T-helper 22 cell (primary cell): ENCODE measurements at regions not wholly inside any gene's neighbourhood (a gene's known extent, or its start where the extent isn't known, plus 50 kb on each side); places are given as distances from the start of the nearest gene placed in this dataset.

Experiments
- DNase-seq: peaks from one replicate; pipeline ENCODE4 v3.0.0-alpha.2; 2020; ENCODE audit warnings: low read depth

DNA sequence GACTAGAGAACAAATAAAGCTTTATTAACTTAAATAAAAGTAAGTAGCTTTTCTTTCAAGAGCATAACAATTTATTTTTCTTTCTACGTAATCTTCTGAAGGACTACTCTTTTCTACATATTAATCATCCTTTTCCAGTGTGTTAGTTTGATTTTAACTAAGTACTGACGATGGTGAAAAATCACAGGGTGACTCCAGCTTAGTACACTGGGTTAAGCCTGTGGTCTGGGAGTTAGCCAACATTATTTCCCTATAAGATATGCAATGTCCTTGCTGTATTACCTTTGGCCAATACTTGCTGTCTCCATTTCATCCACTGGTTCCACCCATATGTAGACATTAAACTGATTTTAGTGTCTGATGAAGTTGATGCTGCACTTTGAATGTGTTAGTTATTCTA is 508.6 kb upstream of the SUCLG2 start:
- DNase-seq = no peak

DNA sequence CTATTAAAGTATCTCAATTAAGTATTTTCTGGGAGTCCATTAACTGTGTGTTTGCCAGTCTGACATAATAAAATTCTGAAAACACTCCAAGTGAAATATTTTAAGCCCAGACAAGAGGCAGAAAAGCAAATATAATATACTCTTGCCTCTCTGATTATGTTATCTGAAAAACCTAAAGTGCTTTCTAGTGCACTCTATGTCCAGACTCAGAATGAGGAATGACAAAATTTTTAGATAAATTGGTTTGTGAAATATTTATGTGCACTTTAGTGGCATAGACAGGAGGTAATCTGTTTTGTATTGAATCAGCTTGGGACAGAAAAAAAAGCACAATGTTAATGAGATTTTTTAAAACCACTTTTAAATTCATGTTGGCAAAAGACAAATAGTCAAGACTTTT is 508.2 kb upstream of the SUCLG2 start:
- DNase-seq = no peak

DNA sequence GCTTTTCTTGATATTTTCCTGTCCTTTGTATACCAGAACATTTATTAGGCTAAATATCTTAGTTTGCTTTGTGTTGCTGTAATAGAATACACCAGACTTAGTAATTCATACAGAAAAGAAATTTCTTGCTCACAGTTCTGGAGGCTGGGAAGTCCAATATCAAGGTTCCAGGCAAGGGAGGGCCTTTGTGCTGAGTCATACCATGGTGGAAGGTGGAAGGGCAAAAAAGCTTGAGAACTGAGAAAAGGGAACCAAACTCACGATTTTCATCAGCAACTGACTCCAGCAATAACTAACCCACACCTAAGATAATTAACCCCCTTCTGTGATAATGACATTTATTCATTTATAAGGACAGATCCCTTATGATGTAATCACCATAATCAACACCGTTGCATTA is 496.9 kb upstream of the SUCLG2 start:
- DNase-seq = no peak

DNA sequence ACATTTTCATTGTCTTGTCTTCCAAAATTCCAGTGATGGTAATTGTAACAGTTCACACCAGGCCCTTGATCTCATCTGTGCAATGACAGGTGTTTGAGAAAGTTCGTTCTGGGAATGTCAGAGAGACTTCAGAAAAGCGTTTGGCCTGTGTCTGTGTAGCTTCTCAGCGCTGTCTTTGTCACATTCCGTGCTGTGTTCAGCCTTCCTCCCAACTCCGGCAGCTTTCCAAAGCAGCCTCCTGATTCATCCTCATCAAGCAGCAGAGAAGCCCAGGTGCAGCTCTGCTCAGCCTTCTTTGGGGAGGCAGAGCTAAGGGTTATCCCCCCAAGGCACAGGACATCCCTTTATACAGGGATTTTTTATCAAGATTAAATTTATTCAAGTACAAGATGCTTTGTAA is 494.0 kb upstream of the SUCLG2 start:
- DNase-seq = no peak

DNA sequence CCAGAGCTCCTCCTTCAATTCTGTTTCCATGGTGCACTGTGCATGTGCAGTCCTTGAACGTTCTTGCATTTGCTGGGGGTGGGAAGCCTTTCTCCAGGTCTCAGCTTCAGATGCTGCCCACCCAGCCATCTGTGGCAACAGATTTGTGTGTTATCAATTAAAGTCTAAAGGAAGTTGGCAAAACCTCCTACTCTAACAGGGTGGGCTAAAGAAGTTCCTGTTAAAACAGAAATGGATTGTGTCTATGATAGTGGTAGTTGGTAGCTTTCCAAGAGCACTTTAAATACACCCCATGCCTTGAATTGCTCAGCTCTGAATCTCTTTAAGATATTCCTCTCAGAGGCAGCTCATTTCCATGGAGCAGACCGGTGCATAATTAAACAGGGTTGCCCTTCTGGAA is 488.0 kb upstream of the SUCLG2 start:
- DNase-seq = no peak

DNA sequence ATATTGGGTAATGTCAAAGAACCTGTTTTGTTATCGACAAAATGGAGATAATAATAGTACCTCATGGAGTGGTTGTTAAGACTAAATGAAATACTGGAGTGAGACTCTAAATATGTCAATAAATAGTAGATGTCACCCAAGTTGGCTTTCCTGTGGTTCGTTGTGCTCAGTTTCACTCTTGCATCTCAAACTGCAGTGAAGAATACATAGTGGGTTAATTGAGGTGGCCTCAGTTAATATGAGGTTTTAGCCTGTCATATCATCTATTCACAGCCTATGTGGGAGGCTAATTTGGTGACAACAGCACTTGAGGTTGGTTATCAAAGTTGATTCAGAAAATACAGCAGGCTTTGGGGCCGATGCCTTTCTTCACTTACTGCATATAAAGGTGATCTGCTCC is 485.5 kb upstream of the SUCLG2 start:
- no peak for DNase-seq

DNA sequence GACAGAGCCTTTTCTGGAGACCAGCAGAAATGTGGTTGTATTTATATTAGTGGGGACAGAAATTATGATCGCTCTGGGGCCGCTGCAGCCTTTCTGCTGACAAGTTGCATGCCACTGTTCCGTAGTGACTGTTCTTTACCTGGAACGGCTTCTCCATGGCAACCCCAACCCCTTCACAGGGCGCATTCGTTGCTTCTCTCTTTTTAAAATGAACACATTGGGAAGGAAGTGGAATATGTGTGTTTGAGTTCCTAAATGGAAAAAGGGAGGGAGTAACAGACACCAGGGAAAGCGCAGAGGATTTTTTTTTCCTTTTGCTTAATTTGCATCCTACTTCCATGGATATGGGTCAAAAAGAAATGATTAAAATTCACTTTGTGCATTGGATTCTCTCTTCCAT is 482.0 kb upstream of the SUCLG2 start:
- DNase-seq = no peak

DNA sequence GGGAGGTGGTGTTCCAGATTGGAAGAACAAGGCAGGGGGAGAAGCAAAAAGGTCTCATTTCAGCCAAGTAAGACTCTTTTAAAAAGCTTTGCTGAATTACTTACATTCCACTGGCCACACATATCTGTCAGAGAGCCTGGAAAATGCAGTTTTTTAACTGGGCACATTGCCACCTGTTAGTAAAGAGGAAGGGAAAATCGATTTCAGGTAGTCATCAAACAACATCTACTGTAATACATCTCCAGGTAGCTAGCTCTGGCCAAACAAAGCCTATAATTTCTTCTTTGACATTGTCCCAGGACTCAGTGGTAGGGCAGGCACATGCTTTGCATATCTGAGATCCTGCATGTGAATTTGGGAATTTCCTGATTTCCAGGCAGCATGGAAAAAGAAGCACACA is 480.7 kb upstream of the SUCLG2 start:
- DNase-seq = no peak

DNA sequence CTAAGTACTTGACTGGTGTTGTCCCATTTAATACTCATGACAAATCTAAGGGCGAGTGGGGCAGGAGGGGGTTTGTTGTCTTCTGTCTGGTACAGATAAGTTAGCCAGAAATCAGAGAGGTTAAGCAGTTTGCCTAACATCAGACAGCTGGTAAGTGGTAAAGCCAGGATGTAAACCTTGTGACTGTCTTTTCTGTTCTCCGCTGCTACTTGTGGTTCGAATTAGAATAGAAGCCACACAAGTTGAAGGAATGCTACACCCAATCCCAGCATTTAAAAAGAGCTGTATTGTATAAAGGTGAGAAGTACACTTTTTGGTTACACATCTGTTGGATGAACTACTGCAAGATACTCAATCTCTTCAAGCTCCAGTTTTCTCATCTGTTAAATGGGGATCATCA is 474.7 kb upstream of the SUCLG2 start:
- no peak for DNase-seq

DNA sequence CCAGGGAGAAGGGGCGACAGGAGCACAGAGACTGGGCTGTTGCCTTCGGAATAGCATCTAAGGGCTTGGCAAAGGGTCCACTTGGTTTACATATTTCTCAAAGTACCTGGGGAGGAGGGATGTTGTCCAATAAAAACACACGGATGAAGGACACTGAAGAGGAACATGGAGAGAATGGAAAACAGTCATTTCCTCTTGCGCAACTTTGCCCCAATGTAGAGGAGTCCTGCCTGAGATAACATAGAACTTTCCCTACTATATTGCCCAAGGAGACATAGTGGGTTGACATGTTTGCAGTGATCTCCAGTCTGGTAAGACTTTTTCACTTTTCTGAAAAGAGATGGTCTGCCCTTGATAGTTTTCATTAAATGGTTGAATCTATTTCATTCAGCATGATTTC is 468.8 kb upstream of the SUCLG2 start:
- DNase-seq = no peak

DNA sequence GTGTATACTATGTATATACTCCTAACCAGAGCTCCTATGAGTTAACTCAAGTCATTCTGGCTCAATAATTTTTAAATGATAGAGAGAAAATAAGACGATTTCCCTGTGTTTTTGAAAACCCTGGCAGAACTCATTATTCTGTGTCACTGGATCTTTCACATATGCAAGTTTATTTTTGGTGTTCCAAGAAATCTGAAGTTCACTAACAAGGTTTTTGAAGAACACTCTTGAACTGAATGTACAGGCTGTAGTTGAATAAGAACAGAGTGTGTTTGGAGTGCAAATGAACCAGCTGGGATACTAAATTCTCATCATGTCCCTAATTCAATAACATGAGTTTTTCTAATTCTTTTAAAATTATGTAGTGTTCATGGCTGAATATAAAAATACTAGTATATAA is 466.9 kb upstream of the SUCLG2 start:
- DNase-seq = no peak

DNA sequence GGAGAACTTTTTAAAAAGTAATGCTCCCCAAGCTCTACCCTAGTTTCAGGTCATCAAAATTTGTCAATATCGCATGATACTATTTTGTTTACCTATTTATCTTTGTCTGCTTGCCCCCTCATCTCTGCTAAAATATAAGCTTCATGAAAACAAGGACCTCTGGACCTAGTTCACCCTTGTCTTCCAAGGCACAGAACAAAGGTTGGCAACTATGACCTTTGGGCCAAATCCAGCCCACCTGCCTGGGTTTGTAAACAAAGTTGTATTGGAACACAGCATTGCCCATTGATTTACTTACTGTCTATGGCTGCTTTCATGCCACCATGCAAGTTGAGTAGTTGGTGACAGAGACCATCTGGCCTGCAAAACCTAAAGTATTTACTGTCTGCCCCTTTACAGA is 462.2 kb upstream of the SUCLG2 start:
- DNase-seq = no peak

DNA sequence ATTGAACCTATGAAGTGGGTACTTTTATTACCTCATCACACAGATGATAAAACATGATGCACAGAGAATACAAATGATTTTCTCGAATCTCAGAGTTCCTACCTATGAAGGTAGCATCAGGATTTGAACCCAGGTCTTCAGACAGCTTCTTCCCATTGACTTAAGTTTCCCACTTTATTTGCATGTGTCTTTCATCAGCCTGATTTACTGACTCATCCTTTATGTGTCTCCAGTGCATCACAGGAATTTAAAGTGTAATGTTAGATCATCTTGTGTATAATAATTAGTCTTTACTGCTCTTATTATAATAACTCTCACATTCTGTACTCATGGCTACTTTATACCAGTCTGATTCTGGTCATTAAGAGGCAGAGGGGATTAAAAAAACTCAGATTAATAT is 449.4 kb upstream of the SUCLG2 start:
- no peak for DNase-seq

DNA sequence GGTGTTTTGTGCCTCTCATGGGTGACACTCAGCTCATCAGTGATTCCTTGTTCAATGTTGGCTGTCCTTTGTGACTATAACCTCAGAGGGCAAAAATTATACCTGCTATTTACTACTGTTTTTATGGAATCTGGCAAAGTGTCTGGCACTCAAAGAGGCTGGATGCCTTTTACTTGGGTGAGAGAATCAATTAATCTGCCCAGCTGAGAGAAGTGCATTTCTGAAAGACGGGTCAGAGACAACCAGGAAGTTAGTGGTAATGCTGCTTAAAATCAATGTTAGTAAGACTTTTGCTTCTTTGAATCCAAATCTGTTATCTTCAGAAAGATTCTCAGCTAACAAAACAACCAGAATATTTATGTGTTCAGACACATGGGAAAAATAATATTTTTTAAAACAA is 436.2 kb upstream of the SUCLG2 start:
- DNase-seq = no peak

DNA sequence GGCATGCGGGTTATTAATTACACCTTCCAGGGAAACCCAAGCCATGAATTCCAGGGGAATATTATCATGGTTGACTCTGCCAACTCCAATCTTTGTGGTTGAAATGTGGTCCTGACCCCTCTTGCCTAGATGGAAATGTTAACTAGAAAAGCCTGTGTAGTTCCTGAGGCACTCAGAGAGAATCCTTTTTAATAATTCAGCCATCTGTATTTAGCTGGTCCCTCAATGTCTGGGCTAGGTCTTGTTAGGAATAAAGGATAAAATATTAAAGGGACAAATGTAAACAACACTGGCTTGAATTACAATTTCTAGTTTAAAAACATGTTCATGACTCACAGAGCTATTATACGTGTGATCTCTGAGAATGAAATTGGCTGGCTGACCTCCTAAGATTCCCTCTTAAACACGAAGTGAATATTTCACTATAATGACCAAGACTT is 435.2 kb upstream of the SUCLG2 start:
- DNase-seq = no peak

DNA sequence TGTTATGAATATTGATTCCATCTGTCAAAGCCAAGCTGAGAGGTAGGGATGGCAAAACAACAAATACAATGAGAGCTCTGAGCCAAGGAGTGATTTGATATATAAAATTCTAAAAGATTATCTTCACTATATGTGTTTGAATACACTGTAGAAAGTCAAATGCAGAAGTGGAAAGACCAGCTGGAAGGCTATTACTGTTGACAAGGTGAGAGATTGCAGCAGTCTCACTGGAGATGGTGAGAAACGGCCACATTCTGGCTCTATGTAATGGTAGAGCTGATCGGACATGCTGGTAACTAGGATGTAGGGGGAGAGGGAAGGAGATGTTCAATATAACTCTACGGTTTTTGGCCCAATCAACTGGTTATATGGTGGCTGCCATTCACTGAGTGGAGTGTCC is 434.2 kb upstream of the SUCLG2 start:
- DNase-seq = no peak

DNA sequence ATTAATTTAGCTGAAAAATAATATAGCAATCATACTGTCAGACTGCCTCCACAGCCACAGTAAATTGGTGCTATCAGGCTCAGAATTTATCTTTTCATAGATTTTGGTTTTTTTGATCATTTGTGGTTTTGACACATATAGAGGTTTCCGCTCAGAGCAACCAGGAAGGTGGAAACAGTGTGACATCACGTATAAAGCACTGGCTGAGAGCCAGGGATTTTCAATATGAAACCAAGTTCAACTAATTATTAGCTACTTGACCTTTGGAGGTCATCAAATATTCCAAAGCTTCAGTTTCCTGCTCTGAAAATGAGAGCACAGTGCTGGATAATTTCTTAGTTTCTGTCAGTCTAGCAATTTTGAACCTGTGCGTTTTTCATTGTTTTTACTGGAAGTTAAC is 433.8 kb upstream of the SUCLG2 start:
- peak; percentile 34 for DNase-seq

DNA sequence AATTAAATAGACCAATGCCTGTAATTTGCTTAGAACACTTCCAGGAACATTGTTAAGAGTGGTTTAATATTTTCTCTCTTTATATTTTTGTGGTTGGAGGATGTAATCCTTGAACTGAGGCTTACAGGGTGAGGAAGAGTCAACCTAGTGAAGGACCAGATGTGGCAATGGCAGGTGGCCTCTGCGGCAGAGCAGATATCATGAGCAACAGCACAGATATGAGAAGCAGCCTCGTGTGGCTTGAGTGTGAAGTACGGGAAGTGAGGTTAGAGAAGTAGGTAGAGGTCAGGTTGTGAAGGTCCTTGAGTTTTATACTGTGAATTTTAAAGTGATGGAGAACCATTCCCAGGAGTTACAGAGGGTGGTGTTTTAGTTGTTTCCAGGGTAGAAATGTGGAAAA is 417.6 kb upstream of the SUCLG2 start:
- no peak for DNase-seq

DNA sequence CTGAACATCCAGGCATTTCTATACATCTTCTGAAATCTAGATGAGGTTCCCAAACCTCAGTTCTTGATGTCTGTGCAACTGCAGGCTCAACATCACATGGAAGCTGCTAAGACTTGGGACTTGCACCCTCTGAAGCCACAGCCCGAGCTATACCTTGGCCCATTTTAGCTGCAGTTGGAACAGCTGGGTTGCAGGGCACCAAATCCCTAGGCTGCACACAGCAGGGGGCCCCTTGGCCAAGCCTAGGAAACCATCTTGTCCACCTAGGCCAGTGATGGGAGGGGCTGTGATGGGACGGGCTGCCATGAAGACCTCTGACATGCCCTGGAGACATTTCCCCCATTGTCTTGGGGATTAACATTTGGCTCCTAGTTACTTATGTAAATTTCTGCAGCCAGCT is 415.8 kb upstream of the SUCLG2 start:
- DNase-seq = no peak

DNA sequence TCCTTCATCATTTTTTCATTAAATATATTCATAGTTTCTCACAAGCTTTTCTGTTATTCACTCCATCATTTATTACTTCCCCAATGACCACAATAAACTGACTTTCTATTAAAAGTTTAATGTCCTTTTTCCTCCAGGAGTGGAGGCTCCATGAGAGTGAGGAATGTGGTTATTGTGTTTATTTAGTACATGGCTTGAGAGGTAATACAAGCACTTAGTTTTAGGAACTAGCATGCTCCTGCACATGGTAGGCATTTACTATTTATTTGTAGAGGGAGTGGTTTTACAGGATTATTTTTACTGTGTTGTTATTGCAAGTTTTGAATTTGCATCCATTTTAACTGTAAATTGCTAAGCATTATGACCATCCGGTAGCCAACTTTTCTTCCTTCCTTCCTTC is 412.9 kb upstream of the SUCLG2 start:
- no peak for DNase-seq

DNA sequence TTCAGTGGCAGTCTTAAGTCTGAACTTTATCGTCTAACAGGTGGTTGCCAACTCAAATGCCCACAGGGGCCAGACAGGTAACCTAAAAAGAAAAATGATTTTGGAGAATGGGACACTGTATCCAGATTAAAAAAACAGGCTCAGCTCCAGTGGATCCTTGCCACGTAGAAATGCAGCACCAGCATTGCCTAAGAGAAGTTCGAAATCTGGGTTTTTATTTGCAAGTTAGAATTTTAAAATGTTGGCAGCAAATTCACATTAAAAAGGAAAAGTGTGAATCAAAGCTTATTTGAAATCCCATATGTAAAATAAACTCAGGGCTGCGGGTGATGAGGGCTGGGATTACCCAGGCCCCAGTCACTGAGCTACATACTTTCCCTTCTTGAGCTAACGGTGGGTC is 408.5 kb upstream of the SUCLG2 start:
- DNase-seq = no peak

DNA sequence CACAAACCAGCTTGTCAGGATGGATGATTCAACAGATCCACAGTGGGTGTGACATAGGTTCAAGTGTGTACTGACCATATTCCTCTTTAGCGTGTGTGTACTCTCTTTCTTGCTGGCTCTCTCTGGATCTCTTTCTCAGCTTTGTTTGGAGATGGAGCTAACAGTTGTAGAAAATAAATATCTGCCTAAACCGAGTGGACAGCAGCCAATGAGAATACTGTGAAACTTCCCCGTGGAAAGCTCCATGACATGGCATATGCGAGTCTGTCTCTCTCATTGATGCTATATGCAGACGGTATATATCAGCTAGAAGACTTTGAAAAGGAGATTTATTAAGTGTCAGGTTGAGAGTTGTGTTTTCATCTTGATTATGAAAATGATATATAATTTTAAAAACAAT is 406.5 kb upstream of the SUCLG2 start:
- no peak for DNase-seq

DNA sequence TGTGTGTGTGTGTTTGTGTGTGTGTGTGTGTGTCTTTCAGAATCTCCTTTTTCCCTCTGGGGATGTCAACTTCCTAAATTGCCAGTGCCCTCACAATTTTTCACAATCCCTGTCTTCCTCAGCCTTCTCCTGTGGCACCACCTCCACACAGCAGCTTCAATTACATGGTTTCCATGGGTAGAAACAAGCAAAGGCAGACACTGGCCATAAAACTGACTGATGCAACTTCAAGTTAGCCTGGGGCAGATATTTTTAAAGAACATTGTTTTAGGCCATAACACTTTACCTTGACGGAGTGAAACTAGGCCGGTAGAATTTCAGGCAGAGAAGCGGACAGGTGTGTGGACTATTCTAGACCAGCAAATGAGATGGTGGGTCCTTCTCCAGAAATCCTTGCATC is 405.8 kb upstream of the SUCLG2 start:
- no peak for DNase-seq

DNA sequence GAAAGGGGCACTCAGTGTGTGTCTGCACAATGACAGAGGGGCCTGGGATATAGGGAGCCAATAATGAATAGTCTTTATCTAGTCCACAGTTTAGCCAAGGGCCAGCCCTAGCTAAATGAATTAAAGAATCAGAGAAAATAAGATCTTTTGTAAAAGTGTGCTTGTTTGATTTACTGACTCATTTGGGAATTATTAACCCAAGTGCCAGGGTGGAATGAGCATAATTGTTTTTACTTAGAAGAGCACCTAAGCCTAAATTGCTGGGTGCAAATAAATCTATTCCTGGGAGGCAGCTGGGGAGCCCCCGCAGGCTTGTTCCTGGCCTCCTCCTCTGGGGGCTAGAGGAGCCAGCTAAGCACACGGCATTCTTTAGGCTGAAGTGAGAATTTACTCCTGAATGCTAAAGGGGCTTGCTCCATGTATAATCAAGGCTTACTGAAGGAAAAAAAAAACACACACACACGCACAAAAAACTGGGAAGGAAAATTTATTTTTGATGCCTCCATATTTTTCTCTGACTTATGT is 405.3 kb upstream of the SUCLG2 start:
- DNase-seq = no peak

DNA sequence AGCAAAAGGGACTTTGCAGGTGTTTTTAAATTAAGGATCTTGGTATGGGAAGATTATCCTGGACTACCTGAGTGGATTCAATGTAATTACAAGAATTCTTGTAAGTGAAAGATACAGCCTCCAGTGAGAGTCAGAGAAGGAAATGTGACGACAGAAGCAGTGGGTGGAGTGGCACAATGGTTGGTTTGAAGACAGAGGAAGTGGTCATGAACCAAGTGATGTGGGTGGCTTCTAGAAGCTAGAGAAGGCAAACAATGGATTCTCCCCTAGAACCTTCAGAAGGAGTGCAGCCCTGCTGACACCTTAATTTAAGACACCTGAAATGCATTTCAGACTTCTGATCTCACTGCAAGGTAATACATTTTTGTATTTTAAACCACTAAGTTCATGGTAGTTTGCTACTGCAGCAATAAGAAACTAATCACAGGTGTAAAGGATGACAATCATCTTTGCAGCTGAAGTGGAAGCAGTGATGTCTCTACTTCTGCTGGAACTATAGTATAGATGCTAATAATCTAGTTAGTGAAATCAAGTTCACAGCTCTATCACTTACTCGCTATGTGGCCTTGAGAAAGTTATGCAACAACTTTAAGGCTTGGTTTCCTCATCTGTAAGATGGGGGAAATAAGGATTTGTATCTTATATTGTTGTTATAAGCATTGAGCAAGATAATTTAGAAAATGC is 403.4 kb upstream of the SUCLG2 start:
- DNase-seq = peak; percentile 49
